Islet precursor cell (in vitro differentiated cells): ENCODE measurements at regions not wholly inside any gene's neighbourhood (a gene's known extent, or its start where the extent isn't known, plus 50 kb on each side); places are given as distances from the start of the nearest gene placed in this dataset.
"Not testable (repeated sequence)": the region's sequence is repeated elsewhere in the genome, so short reads cannot be mapped to it uniquely, and the experiment has no call there.

Experiments
- DNase-seq: peaks from one replicate; pipeline ENCODE4 v3.0.0-alpha.2; 2018

- DNase-seq, result no peak
Measured at GRCh38 chr12:83514372-83514771, 827.7 kb downstream of the TMTC2 start.

GRCh38 chr12:83506841-83507240 lies 820.1 kb downstream of the TMTC2 start:
- DNase-seq, result no peak

GRCh38 chr12:83505586-83505985 lies 818.9 kb downstream of the TMTC2 start:
- no peak for DNase-seq

DNA sequence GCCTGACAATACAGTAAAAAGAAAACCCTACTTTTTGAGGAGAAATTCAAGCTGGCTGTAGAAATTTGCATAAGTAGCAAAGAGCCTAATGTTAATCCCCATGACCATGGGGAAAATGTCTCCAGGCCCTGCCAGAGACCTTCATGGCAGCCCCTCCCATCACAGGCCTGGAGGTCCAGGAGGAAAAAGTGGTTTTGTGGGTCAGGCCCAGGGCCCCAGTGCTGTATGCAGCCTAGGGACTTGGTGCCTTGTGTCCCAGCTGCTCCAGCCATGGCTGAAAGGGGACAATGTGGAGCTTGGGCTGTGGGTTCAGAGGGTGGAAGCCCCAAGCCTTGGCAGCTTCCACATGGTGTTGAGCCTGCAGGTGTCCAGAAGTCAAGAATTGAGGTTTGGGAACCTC lies 813.2 kb downstream of the TMTC2 start:
- DNase-seq, result not testable (repeated sequence)

DNA sequence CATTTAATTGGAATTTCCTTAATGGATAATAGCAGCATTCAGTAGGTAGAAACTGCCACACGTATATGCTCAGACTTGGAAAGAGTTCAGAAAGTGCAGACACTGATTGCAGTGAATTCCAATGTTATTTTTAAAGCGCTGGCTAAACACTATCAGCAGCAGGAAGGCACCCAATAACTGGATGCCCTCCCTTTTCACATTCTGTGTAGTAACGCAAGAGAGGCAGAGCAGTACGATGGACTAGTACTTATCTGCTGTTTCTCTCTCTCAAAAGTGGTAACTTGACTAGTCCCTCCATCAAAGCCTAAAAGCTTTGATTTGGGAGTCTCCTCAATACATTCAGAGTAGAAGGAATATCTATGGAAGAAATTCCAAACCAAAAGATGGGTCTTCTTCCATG lies 791.0 kb downstream of the TMTC2 start:
- no peak for DNase-seq

- no peak for DNase-seq
Measured at GRCh38 chr12:83476695-83477690, 790.3 kb downstream of the TMTC2 start.

GRCh38 chr12:83476006-83476405 lies 789.3 kb downstream of the TMTC2 start:
- no peak for DNase-seq

DNA sequence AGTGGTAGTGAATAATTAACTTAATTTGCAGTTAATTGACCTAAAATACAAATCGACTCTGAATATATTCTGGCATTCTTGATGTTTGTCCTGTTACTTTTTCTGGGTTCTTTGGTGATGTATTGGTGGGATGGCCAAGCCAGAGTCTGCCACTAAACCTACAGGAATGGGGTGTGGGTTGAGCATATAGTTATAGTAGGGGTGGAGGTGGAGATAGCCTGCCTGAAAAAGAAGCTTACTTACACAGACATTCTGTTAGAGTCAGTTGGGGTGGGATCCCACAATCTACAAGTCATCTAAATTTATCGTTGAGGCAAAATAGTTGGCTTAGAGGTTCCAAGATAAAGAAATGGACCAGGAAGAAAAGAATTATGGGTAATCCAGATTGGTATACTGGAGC lies 787.7 kb downstream of the TMTC2 start:
- DNase-seq, result no peak

DNA sequence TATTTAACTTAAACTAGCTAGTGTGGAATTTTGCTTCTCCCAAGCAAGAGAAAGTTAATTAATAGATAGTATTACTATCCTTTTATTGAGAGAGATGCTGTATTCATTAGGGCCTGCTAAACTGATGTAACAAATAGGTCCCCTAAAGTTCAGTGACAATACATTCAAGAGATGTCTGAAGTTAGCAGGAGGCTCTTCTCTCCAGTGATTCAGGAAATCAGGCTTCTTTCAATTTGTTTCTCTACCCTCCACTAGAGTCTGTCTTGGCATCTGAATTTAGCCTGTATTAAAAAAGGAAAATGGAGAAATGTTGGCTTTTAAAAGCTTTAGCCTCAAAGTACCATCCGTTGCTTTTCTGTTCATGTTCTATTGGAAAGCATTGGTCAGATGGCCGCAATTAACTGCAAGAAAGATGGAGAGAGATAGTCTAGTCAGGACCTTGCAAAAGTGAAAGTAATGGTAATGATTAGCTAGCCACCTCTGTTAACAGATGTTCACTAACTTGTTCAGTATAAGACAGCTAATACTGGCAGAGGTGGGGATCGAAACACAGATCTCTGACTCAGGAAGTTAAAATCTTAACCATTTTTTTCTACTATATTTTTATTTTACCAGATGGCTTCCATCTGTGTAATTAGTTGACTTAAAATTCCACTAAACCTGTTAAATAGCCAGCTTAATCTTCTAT lies 786.8 kb downstream of the TMTC2 start:
- no peak for DNase-seq

DNA sequence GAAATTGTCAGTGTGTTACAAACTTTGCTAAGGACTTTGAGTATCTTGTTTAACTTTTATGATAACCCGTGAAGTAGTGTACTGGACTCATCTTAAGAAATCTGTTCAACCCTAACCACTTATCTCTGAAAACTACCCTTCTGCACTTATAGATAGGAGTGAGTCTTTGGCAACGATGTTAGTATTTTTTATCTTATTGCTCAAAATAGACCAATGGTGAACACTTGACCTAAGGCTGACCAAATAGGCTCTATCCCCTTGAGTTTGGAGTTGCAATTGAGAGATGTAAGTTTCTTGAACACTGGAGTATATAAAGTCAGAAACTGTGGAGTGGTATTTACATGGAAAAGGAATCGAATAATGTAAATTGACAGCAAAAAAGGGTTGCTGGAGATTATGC lies 786.1 kb downstream of the TMTC2 start:
- no peak for DNase-seq

DNA sequence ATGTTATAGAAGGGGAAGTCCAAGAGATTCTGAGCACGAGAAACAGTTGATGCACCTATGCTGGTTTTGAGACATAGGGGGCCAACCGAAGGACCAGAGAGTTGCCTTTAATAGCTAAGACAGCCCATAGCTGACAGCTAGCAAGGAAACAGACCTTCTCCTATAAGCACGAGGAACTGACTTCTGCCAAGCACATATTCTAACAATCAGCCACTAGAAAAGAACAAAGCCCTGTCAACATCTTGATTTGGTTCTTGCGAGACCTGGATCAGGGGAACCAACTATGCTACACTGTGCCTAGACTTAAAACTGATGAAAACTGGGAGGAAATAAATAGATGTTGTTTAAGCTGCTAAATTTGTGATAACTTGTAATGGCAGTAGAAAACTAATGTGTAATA lies 785.6 kb downstream of the TMTC2 start:
- DNase-seq, result no peak

DNA sequence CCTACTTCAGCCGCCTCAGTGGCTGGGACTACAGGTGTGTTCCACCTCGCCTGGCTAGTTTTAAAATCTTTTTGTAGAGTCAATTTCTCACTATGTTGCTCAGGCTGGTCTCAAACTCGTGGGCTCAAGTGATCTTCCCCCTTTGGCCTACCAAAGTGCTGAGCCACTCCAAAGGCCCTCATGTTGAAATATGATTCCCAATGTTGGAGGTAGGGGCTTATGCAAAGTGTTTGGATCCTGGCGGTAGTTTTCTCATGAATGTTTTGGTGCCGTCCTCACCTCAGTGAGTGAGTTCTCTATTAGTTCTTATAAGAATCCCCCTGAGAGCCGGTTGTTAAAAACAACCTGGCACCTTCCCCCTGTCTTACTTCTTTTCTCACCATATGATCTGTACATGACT lies 784.6 kb downstream of the TMTC2 start:
- no peak for DNase-seq

- DNase-seq, result no peak
Measured at GRCh38 chr12:83470749-83471148, 784.0 kb downstream of the TMTC2 start.

- no peak for DNase-seq
Measured at GRCh38 chr12:83468988-83469908, 782.5 kb downstream of the TMTC2 start.

- DNase-seq, result no peak
Measured at GRCh38 chr12:83465632-83466031, 778.9 kb downstream of the TMTC2 start.

- no peak for DNase-seq
Measured at GRCh38 chr12:83462419-83462818, 775.7 kb downstream of the TMTC2 start.

GRCh38 chr12:83461336-83461935 lies 774.7 kb downstream of the TMTC2 start:
- no peak for DNase-seq

DNA sequence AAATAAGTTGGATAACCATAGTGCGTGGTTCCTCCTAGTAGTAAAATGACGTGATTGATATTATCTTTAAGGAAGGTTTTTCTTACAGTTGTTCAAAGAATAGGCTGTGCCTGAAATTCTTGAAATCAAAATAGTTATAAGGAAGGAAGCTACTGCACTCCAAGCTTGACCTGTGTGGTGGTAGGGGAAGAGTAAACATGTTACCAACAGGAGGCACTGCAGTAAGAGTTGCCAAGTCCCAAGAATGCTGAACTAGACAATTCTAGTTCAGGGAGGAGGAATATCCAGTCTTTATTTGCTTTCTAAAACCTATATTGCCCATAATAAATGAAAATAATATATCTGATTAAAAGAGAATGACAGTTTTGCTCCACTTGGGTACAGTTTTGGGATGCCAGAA lies 764.5 kb downstream of the TMTC2 start:
- DNase-seq, result no peak

GRCh38 chr12:83434600-83434999 lies 747.9 kb downstream of the TMTC2 start:
- no peak for DNase-seq

GRCh38 chr12:83432176-83432719 lies 745.5 kb downstream of the TMTC2 start:
- no peak for DNase-seq

DNA sequence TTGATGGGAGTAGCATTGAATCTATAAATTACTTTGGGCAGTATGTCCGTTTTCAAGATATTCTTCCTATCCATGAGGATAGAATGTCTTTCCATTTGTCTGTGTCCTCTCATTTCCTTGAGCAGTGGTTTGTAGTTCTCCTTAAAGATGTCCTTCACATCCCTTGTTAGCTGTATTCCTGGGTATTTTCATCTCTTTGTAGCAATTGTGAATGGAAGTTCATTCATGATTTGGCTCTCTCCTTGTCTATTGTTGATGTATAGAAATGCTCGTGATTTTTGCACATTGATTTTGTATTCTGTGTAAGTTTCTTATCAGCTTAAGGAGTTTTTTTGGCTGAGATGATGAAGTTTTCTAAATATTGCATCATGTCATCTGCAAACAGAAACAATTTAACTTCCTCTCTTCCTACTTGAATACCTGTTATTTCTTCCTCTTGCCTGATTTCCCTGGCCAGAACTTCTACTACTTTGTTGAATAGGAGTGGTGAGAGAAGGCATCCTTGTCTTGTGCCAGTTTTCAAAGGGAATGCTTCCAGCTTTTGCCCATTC lies 741.0 kb downstream of the TMTC2 start:
- not testable (repeated sequence) for DNase-seq

GRCh38 chr12:83414981-83415380 lies 728.3 kb downstream of the TMTC2 start:
- no peak for DNase-seq
